ENCODE measurements at regions not wholly inside any gene's neighbourhood (a gene's known extent, or its start where the extent isn't known, plus 50 kb on each side); places are given as distances from the start of the nearest gene placed in this dataset.

DNA sequence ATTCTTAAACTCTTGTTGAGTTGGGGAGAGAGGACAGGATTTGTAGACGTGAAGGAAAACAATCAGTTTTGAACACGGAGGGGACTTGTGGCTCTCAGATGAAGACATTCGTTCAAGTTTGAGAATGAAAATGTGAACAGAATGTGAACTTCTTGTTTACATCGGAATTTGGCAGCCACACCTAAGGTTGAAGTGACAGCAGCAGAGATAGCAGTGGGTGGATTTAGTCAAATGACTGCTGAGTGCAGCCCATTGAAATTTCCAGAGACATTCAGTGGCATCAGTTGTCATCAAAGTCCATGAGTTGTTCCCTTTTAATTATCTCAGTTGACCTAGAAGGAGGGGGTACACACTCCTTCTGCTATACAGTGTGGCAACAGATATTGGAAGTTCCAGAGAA is 280.0 kb downstream of the SEMA3D start:
- Histone ChIP-seq H3K9me3 (ENCODE audit: insufficient read depth, low read length) (no peaks in the 10 kb centered on the region), H3K27ac (ENCODE audit: low read length) (no peak overlapping the region), H2AFZ (ENCODE audit: low read depth, low read length) (no peak overlapping the region), H4K20me1 (ENCODE audit: insufficient read depth, low read length) (no peaks in the 10 kb centered on the region), H3K36me3 (replicated peaks; ENCODE audit: low read depth, low read length) (no peaks in the 10 kb centered on the region), H3K27me3 (ENCODE audit: low read depth, low read length) (no peaks in the 10 kb centered on the region), H3K4me2 (ENCODE audit: low read length) (no peak overlapping the region), H3K79me2 (ENCODE audit: low read length) (no peaks in the 10 kb centered on the region), H3K9ac (ENCODE audit: low read length) (no peak overlapping the region), H3K4me1 (ENCODE audit: low read length) (no peaks in the 10 kb centered on the region), H3K4me3 (ENCODE audit: low read length) (no peak overlapping the region)
- TF ChIP-seq EZH2phosphoT487 (IDR thresholded peaks at IDR 0.05; ENCODE audit: low read depth): no peak
- no peak for TF ChIP-seq CTCF (IDR thresholded peaks at IDR 0.05; ENCODE audit: low read depth, low read length)

DNA sequence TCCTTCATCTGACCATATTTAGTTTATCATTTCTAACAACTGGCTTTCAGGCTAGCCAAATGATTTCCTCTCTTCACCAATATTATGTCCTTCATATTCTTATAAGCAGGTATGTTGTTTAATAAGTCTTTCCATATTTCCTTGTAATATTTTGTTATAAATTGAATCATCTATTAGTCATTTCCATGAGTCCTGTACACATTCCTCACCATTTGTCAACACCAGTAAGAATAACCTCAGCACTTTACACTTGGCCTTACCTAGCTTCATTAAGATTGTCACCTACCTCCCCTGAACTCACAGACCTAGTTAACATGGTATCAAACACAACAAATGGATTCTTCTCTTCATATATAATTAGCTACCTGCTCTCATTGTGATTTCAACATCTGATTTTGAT is 282.3 kb downstream of the SEMA3D start:
- TF ChIP-seq CTCF (IDR thresholded peaks at IDR 0.05; ENCODE audit: low read depth, low read length) (no peak), EZH2phosphoT487 (IDR thresholded peaks at IDR 0.05; ENCODE audit: low read depth) (no peak)
- no peaks in the 10 kb centered on the region for H3K27me3 ChIP-seq (ENCODE audit: low read depth, low read length)

GRCh38 chr7:84901366-84901765 is 285.5 kb downstream of the SEMA3D start:
- Histone ChIP-seq H3K36me3 (replicated peaks; ENCODE audit: low read depth, low read length) (no peaks in the 10 kb centered on the region), H3K79me2 (ENCODE audit: low read length) (no peaks in the 10 kb centered on the region), H2AFZ (ENCODE audit: low read depth, low read length) (no peak overlapping the region), H4K20me1 (ENCODE audit: insufficient read depth, low read length) (no peaks in the 10 kb centered on the region), H3K4me2 (ENCODE audit: low read length) (no peak overlapping the region), H3K4me3 (ENCODE audit: low read length) (no peak overlapping the region), H3K27me3 (ENCODE audit: low read depth, low read length) (no peaks in the 10 kb centered on the region), H3K9ac (ENCODE audit: low read length) (no peak overlapping the region), H3K9me3 (ENCODE audit: insufficient read depth, low read length) (no peaks in the 10 kb centered on the region), H3K27ac (ENCODE audit: low read length) (no peak overlapping the region), H3K4me1 (ENCODE audit: low read length) (no peaks in the 10 kb centered on the region)
- TF ChIP-seq EZH2phosphoT487 (IDR thresholded peaks at IDR 0.05; ENCODE audit: low read depth) (no peak), CTCF (IDR thresholded peaks at IDR 0.05; ENCODE audit: low read depth, low read length) (no peak)

More for the DNA sequence above, 282.3 kb downstream of the SEMA3D start:
- no peaks in the 10 kb centered on the region for H4K20me1 ChIP-seq (ENCODE audit: insufficient read depth, low read length)
- H2AFZ ChIP-seq (ENCODE audit: low read depth, low read length): no peak overlapping the region
- no peaks in the 10 kb centered on the region for H3K9me3 ChIP-seq (ENCODE audit: insufficient read depth, low read length)
- no peak overlapping the region for H3K4me2 ChIP-seq (ENCODE audit: low read length)
- no peaks in the 10 kb centered on the region for H3K79me2 ChIP-seq (ENCODE audit: low read length)
- no peaks in the 10 kb centered on the region for H3K36me3 ChIP-seq (replicated peaks; ENCODE audit: low read depth, low read length)
- H3K27ac ChIP-seq (ENCODE audit: low read length): no peak overlapping the region
- no peak overlapping the region for H3K4me3 ChIP-seq (ENCODE audit: low read length)
- H3K9ac ChIP-seq (ENCODE audit: low read length): no peak overlapping the region
- H3K4me1 ChIP-seq (ENCODE audit: low read length): no peaks in the 10 kb centered on the region

- H3K4me2 ChIP-seq (ENCODE audit: low read length): no peak overlapping the region
- H3K4me3 ChIP-seq (ENCODE audit: low read length): no peak overlapping the region
- no peaks in the 10 kb centered on the region for H3K27me3 ChIP-seq (ENCODE audit: low read depth, low read length)
- TF ChIP-seq CTCF (IDR thresholded peaks at IDR 0.05; ENCODE audit: low read depth, low read length) (no peak), EZH2phosphoT487 (IDR thresholded peaks at IDR 0.05; ENCODE audit: low read depth) (no peak)
- H3K27ac ChIP-seq (ENCODE audit: low read length): no peak overlapping the region
- H2AFZ ChIP-seq (ENCODE audit: low read depth, low read length): no peak overlapping the region
- H3K9me3 ChIP-seq (ENCODE audit: insufficient read depth, low read length): no peaks in the 10 kb centered on the region
- no peaks in the 10 kb centered on the region for H3K4me1 ChIP-seq (ENCODE audit: low read length)
- H3K79me2 ChIP-seq (ENCODE audit: low read length): no peaks in the 10 kb centered on the region
- no peak overlapping the region for H3K9ac ChIP-seq (ENCODE audit: low read length)
- no peaks in the 10 kb centered on the region for H3K36me3 ChIP-seq (replicated peaks; ENCODE audit: low read depth, low read length)
- H4K20me1 ChIP-seq (ENCODE audit: insufficient read depth, low read length): no peaks in the 10 kb centered on the region
These were observed 286.6 kb downstream of the SEMA3D start for GRCh38 chr7:84900215-84900614.

Data from OCI-LY3 (cell line).